HT1080 (cell line): ENCODE measurements at regions not wholly inside any gene's neighbourhood (a gene's known extent, or its start where the extent isn't known, plus 50 kb on each side); places are given as distances from the start of the nearest gene placed in this dataset.

Experiments used
- DNase-seq: peaks from one replicate; pipeline ENCODE4 v3.0.0-alpha.2; 2015; ENCODE audit warnings: low read depth

- no peak for DNase-seq
Measured at GRCh38 chr16:82567175-82567574, 59.6 kb upstream of the CDH13 start.

GRCh38 chr16:82563401-82563800 lies 63.4 kb upstream of the CDH13 start:
- DNase-seq: no peak

- no peak for DNase-seq
Measured at GRCh38 chr16:82562183-82562683, 64.5 kb upstream of the CDH13 start.

- peak; percentile 13 for DNase-seq
Measured at GRCh38 chr16:82560805-82561325, 65.9 kb upstream of the CDH13 start.

GRCh38 chr16:82544378-82545160 lies 82.2 kb upstream of the CDH13 start:
- DNase-seq: no peak

- no peak for DNase-seq
Measured at GRCh38 chr16:82542714-82543113, 84.1 kb upstream of the CDH13 start.

- no peak for DNase-seq
Measured at GRCh38 chr16:82541103-82541502, 85.7 kb upstream of the CDH13 start.

GRCh38 chr16:82535764-82536163 lies 91.0 kb upstream of the CDH13 start:
- DNase-seq: no peak

GRCh38 chr16:82535262-82535661 lies 91.5 kb upstream of the CDH13 start:
- peak; percentile 17 for DNase-seq

- DNase-seq: no peak
Measured at GRCh38 chr16:82533189-82533588, 93.6 kb upstream of the CDH13 start.

GRCh38 chr16:82530883-82531282 lies 95.9 kb upstream of the CDH13 start:
- DNase-seq: no peak

GRCh38 chr16:82527101-82527500 lies 99.7 kb upstream of the CDH13 start:
- no peak for DNase-seq

GRCh38 chr16:82524976-82525375 lies 101.8 kb upstream of the CDH13 start:
- DNase-seq: no peak

- no peak for DNase-seq
Measured at GRCh38 chr16:82523815-82524214, 103.0 kb upstream of the CDH13 start.

GRCh38 chr16:82522026-82522425 lies 104.7 kb upstream of the CDH13 start:
- DNase-seq: no peak

GRCh38 chr16:82518811-82519210 lies 108.0 kb upstream of the CDH13 start:
- no peak for DNase-seq

GRCh38 chr16:82514262-82514661 lies 112.5 kb upstream of the CDH13 start:
- no peak for DNase-seq

GRCh38 chr16:82510789-82511305 lies 115.9 kb upstream of the CDH13 start:
- no peak for DNase-seq

- DNase-seq: peak; percentile 53
Measured at GRCh38 chr16:82509691-82510430, 116.9 kb upstream of the CDH13 start.

- DNase-seq: no peak
Measured at GRCh38 chr16:82506692-82507670, 119.8 kb upstream of the CDH13 start.

GRCh38 chr16:82504836-82505235 lies 121.9 kb upstream of the CDH13 start:
- no peak for DNase-seq
